Adrenal gland (tissue), 5 donors: ENCODE measurements at regions not wholly inside any gene's neighbourhood (a gene's known extent, or its start where the extent isn't known, plus 50 kb on each side); places are given as distances from the start of the nearest gene placed in this dataset.

Source experiments
- CTCF ChIP-seq, 6 experiments: fragments of 450-650 bp in 4 of 6; fragments of 200-600 bp in 2 of 6; sonication (generic) in 1 of 6; IDR thresholded peaks; 1 replicate in 5 of 6; 2 replicates in 1 of 6; pipeline versions ENCODE4 v1.5.1 to v1.8.0; 2016 to 2021; ENCODE audit warnings: antibody characterized with exemption in 6 of 6, mild to moderate bottlenecking in 2 of 6, moderate library complexity in 1 of 6
- POLR2A ChIP-seq, 2 donors: fragments of 450-650 bp; IDR thresholded peaks; one replicate each; pipeline ENCODE4 v1.6.1; 2017; ENCODE audit warnings: antibody characterized with exemption in 2 of 2, mild to moderate bottlenecking in 2 of 2, moderate library complexity in 1 of 2
- donor health status: DM: no; HTN: no; CAD: no.

GRCh38 chrX:125736008-125736729 lies 416.5 kb downstream of the TEX13C start:
- no peak for TF ChIP-seq CTCF (IDR thresholded peaks at IDR 0.05)
- TF ChIP-seq POLR2A (IDR thresholded peaks at IDR 0.05), result no peak
